Adrenal gland (tissue), 9 donors: ENCODE measurements at regions not wholly inside any gene's neighbourhood (a gene's known extent, or its start where the extent isn't known, plus 50 kb on each side); places are given as distances from the start of the nearest gene placed in this dataset.

ENCODE experiments used
- DNase-seq, 7 donors: peaks; one replicate each; pipeline ENCODE4 v3.0.0-alpha.2; 2019 to 2020
- H3K27ac ChIP-seq, 5 donors: fragments of 200-600 bp; sonication (generic) in 4 of 5; 1 replicate in 3 of 5; 2 replicates in 2 of 5; pipeline versions ENCODE4 v1.5.1 to v1.8.0; 2016 to 2020; ENCODE audit warnings: mild to moderate bottlenecking in 1 of 5
- H3K27me3 ChIP-seq: fragments of 200-600 bp; 2 replicates; pipeline ENCODE4 v1.8.0; 2021
- H3K36me3 ChIP-seq, 2 donors: fragments of 200-600 bp; replicated peaks in 1 of 2; 1 replicate in 1 of 2; 2 replicates in 1 of 2; pipeline versions ENCODE4 v1.5.1 to v1.8.0; 2018 to 2022
- H3K4me1 ChIP-seq, 2 donors: fragments of 200-600 bp; replicated peaks in 1 of 2; 1 replicate in 1 of 2; 2 replicates in 1 of 2; pipeline versions ENCODE4 v1.5.1 to v1.8.0; 2018 to 2021
- H3K4me3 ChIP-seq, 4 donors: fragments of 200-600 bp; sonication (generic) in 3 of 4; one replicate each; pipeline ENCODE4 v1.5.1; 2016 to 2018
- H3K9me3 ChIP-seq, 3 donors: fragments of 200-600 bp; sonication (generic) in 1 of 3; replicated peaks in 1 of 3; 1 replicate in 2 of 3; 2 replicates in 1 of 3; pipeline versions ENCODE4 v1.5.1 to v1.8.0; 2016 to 2021
- POLR2A ChIP-seq, 2 donors: fragments of 450-650 bp; IDR thresholded peaks; one replicate each; pipeline ENCODE4 v1.6.1; 2017; ENCODE audit warnings: antibody characterized with exemption in 2 of 2, mild to moderate bottlenecking in 2 of 2, moderate library complexity in 1 of 2
- whole genome bisulfite sequencing, 4 donors: extraction: QIAGEN DNeasy Blood & Tissue Kit in 2 of 4; methylation state at CpG; one replicate each; pipeline versions ENCODE4 v1.1.5 to v1.1.7; 2013 to 2017; 5-methylcytosine and 5-hydroxymethylcytosine counted together
- intact Hi-C, 2 donors: fragments of 100-400 bp; cut with DNase I; formaldehyde crosslinking; loops; one replicate each; pipeline versions ENCODE4 v1.14.1 to v1.15.0; 2022 to 2023
- TF ChIP-seq, protein P1 (sequence below), 6 experiments: fragments of 450-650 bp in 4 of 6; fragments of 200-600 bp in 2 of 6; sonication (generic) in 1 of 6; IDR thresholded peaks; 1 replicate in 5 of 6; 2 replicates in 1 of 6; pipeline versions ENCODE4 v1.5.1 to v1.8.0; 2016 to 2021; ENCODE audit warnings: antibody characterized with exemption in 6 of 6, mild to moderate bottlenecking in 2 of 6, moderate library complexity in 1 of 6
- donor health status: healthy with polysubstance abuse.
- donor health status: Bipolar disorder and iron deficiency.
- donor health status: DM: yes; HTN: yes; CAD: no.
- donor health status: DM: no; HTN: no; CAD: no.
- donor health status: DM: no; HTN: no; CAD: no.

GRCh38 chr3:67204951-67205350, 206.8 kb downstream of the KBTBD8 start:
- Histone ChIP-seq H3K36me3 (no peaks in the 10 kb centered on the region), H3K9me3 (no peaks in the 10 kb centered on the region), H3K27ac (no peak overlapping the region), H3K4me3 (no peak overlapping the region), H3K4me1 (no peaks in the 10 kb centered on the region), H3K27me3 (no peaks in the 10 kb centered on the region)
- TF ChIP-seq POLR2A (IDR thresholded peaks at IDR 0.05): no peak
- TF ChIP-seq, protein P1, sequence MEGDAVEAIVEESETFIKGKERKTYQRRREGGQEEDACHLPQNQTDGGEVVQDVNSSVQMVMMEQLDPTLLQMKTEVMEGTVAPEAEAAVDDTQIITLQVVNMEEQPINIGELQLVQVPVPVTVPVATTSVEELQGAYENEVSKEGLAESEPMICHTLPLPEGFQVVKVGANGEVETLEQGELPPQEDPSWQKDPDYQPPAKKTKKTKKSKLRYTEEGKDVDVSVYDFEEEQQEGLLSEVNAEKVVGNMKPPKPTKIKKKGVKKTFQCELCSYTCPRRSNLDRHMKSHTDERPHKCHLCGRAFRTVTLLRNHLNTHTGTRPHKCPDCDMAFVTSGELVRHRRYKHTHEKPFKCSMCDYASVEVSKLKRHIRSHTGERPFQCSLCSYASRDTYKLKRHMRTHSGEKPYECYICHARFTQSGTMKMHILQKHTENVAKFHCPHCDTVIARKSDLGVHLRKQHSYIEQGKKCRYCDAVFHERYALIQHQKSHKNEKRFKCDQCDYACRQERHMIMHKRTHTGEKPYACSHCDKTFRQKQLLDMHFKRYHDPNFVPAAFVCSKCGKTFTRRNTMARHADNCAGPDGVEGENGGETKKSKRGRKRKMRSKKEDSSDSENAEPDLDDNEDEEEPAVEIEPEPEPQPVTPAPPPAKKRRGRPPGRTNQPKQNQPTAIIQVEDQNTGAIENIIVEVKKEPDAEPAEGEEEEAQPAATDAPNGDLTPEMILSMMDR (IDR thresholded peaks at IDR 0.05): no peak
- 60 to 70% (median 66%) methylated on average over 4 of the region's 4 CpGs for WGBS, 4 donors
- intact Hi-C loops: no loop called here
- DNase-seq: no peak

DNA sequence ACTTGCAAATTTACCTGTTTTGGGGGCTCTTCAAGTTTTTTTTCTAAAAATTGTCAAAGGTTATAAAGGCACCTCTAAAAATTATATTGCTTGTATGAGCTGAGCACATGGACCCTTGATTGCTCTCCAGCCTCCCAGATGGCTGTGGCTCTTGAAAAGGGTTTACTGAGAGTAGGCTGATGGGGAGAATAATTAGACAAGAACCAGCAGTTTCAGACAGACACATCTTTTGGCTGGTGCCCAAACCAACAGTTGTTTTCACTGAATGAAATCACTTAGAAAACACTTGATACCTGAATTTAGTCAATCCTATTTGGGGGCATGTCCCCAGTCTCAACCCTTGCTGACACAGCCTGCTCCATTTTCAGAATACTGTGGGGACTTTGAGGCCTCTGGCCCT, 217.6 kb downstream of the KBTBD8 start:
- H3K4me3 ChIP-seq: no peak overlapping the region
- no peak for TF ChIP-seq POLR2A (IDR thresholded peaks at IDR 0.05)
- TF ChIP-seq, protein P1 (IDR thresholded peaks at IDR 0.05): no peak
- no peak overlapping the region for H3K27ac ChIP-seq
- no peaks in the 10 kb centered on the region for H3K27me3 ChIP-seq
- no peaks in the 10 kb centered on the region for H3K9me3 ChIP-seq
- no peaks in the 10 kb centered on the region for H3K4me1 ChIP-seq
- no peak for DNase-seq
- H3K36me3 ChIP-seq: no peaks in the 10 kb centered on the region
- intact Hi-C loops: no loop called here

GRCh38 chr3:67227030-67227429, 228.9 kb downstream of the KBTBD8 start:
- Histone ChIP-seq H3K27me3 (no peaks in the 10 kb centered on the region), H3K4me3 (no peak overlapping the region), H3K9me3 (no peaks in the 10 kb centered on the region), H3K36me3 (no peaks in the 10 kb centered on the region), H3K4me1 (no peaks in the 10 kb centered on the region), H3K27ac (no peak overlapping the region)
- TF ChIP-seq POLR2A (IDR thresholded peaks at IDR 0.05): no peak
- TF ChIP-seq, protein P1 (IDR thresholded peaks at IDR 0.05): no peak
- WGBS, 4 donors: 47 to 76% (median 65%) methylated on average over 1 of the region's 1 CpG
- DNase-seq: no peak
- intact Hi-C loops: no loop called here

- H3K27me3 ChIP-seq: no peaks in the 10 kb centered on the region
- no peak for DNase-seq
- no peak overlapping the region for H3K27ac ChIP-seq
- no peak overlapping the region for H3K4me3 ChIP-seq
- intact Hi-C loops: no loop called here
- no peaks in the 10 kb centered on the region for H3K9me3 ChIP-seq
- no peaks in the 10 kb centered on the region for H3K4me1 ChIP-seq
- WGBS, 4 donors: 72 to 81% (median 77%) methylated on average over 8 of the region's 8 CpGs
- no peak for TF ChIP-seq POLR2A (IDR thresholded peaks at IDR 0.05)
- TF ChIP-seq, protein P1 (IDR thresholded peaks at IDR 0.05): no peak
- H3K36me3 ChIP-seq: no peaks in the 10 kb centered on the region
Observed at GRCh38 chr3:67228136-67228535, 230.0 kb downstream of the KBTBD8 start.
